AG04450 (cell line): ENCODE measurements at regions not wholly inside any gene's neighbourhood (a gene's known extent, or its start where the extent isn't known, plus 50 kb on each side); places are given as distances from the start of the nearest gene placed in this dataset.

Experiments
- CTCF ChIA-PET: fragments of 300-600, 350-600 bp; formaldehyde crosslinking; extraction: SDS; loops from one replicate; lab custom pipeline; 2022; ENCODE audit warnings: antibody characterized with exemption, inconsistent platforms; lab: Charles Lee
- POLR2A ChIA-PET: fragments of 350-600 bp; formaldehyde crosslinking; extraction: SDS; loops from one replicate; lab custom pipeline; 2021; ENCODE audit warnings: antibody characterized with exemption, inconsistent platforms; lab: Yijun Ruan, JAX
- DNase-seq: peaks from one replicate; pipeline ENCODE4 v3.0.0-alpha.2; 2011; ENCODE audit warnings: low read depth, low spot score
- H3K27ac ChIP-seq: one replicate; pipeline ENCODE4 v1.5.1; 2012; ENCODE audit warnings: low read depth, low read length, control low read depth
- H3K27me3 ChIP-seq: one replicate; pipeline ENCODE4 v1.6.0; 2012; ENCODE audit warnings: low read length; ENCODE audit not compliant: control insufficient read depth, insufficient read depth
- H3K4me3 ChIP-seq: 2 replicates; pipeline ENCODE4 v1.5.1; 2011; ENCODE audit warnings: mild to moderate bottlenecking, low read depth, low read length, control low read depth
- H3K9me3 ChIP-seq: 2 replicates; pipeline ENCODE4 v1.5.1; 2012; ENCODE audit warnings: low read length; ENCODE audit not compliant: control insufficient read depth, insufficient read depth
- TF ChIP-seq, protein P1 (sequence below): IDR thresholded peaks from 2 replicates; pipeline ENCODE4 v1.5.1; 2011; ENCODE audit warnings: low read depth, low read length, control low read depth, inconsistent platforms

GRCh38 chr2:35831385-35831784 lies 524.2 kb upstream of the CRIM1 start:
- Histone ChIP-seq H3K27ac (no peak overlapping the region), H3K27me3 (no peaks in the 10 kb centered on the region), H3K9me3 (no peaks in the 10 kb centered on the region), H3K4me3 (no peak overlapping the region)
- POLR2A ChIA-PET: no interaction called here
- TF ChIP-seq, protein P1, sequence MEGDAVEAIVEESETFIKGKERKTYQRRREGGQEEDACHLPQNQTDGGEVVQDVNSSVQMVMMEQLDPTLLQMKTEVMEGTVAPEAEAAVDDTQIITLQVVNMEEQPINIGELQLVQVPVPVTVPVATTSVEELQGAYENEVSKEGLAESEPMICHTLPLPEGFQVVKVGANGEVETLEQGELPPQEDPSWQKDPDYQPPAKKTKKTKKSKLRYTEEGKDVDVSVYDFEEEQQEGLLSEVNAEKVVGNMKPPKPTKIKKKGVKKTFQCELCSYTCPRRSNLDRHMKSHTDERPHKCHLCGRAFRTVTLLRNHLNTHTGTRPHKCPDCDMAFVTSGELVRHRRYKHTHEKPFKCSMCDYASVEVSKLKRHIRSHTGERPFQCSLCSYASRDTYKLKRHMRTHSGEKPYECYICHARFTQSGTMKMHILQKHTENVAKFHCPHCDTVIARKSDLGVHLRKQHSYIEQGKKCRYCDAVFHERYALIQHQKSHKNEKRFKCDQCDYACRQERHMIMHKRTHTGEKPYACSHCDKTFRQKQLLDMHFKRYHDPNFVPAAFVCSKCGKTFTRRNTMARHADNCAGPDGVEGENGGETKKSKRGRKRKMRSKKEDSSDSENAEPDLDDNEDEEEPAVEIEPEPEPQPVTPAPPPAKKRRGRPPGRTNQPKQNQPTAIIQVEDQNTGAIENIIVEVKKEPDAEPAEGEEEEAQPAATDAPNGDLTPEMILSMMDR: no peak
- CTCF ChIA-PET: no interaction called here
- no peak for DNase-seq

DNA sequence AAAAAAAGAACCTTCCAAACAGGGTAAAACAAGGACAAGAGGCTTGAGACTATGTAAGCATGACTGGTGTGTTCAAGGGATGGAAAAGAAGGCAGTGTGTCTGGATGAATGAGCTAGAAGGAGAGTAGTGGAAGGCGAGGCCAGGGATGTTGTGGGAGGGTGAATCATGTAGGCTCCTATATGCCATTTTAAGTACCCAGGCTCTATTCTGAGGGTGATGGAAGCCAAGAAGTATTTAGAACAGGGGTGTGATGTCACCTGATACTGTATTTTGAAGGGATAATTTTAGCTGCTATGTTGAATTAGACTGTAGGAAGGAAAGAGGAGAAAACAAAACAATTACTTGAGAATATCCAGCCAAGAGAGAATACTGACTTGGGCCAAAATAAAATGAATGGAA lies 524.7 kb upstream of the CRIM1 start:
- DNase-seq: no peak
- ChIA-PET CTCF (no interaction called here), POLR2A (no interaction called here)
- H3K27me3 ChIP-seq: no peaks in the 10 kb centered on the region
- TF ChIP-seq, protein P1: no peak
- H3K9me3 ChIP-seq: no peaks in the 10 kb centered on the region
- no peak overlapping the region for H3K4me3 ChIP-seq
- H3K27ac ChIP-seq: no peak overlapping the region

- Histone ChIP-seq H3K27me3 (no peaks in the 10 kb centered on the region), H3K27ac (no peak overlapping the region), H3K9me3 (no peaks in the 10 kb centered on the region), H3K4me3 (no peak overlapping the region)
- no peak for DNase-seq
- ChIA-PET CTCF (no interaction called here), POLR2A (no interaction called here)
- TF ChIP-seq, protein P1: no peak
These were observed 528.5 kb upstream of the CRIM1 start for GRCh38 chr2:35827086-35827485.

DNA sequence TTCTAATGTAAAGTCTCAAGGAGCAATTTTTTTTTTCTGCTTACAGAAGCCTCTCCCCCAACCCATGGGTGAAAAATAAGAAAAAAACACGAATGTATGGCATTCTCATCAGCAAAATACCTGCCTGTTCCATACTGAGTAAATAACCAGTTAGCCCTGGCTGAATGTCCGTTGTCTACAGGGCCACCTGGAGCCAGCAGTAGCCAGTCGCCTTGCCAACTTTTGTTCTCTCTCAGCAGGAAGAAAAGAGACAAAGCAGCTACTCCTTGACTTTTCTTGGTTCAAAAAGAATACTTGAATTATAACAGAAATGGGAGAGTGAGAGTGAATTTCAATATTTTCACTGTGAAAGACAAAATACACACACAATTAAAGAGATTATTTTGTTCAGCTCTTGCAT lies 532.9 kb upstream of the CRIM1 start:
- Histone ChIP-seq H3K27ac (no peak overlapping the region), H3K4me3 (no peak overlapping the region), H3K27me3 (no peaks in the 10 kb centered on the region), H3K9me3 (no peaks in the 10 kb centered on the region)
- CTCF ChIA-PET: no interaction called here
- POLR2A ChIA-PET: no interaction called here
- no peak for DNase-seq
- TF ChIP-seq, protein P1: no peak

- CTCF ChIA-PET: no interaction called here
These were observed 533.9 kb upstream of the CRIM1 start for GRCh38 chr2:35821675-35822074.

More at GRCh38 chr2:35821675-35822074, 533.9 kb upstream of the CRIM1 start:
- Histone ChIP-seq H3K4me3 (no peak overlapping the region), H3K27ac (no peak overlapping the region), H3K27me3 (no peaks in the 10 kb centered on the region), H3K9me3 (no peaks in the 10 kb centered on the region)
- TF ChIP-seq, protein P1: no peak
- POLR2A ChIA-PET: no interaction called here
- no peak for DNase-seq
